NCI-H146 treated with DMSO at 0.1 percent for 48 hours (cell line): ENCODE measurements at regions not wholly inside any gene's neighbourhood (a gene's known extent, or its start where the extent isn't known, plus 50 kb on each side); places are given as distances from the start of the nearest gene placed in this dataset.
"Not testable (repeated sequence)": the region's sequence is repeated elsewhere in the genome, so short reads cannot be mapped to it uniquely, and the experiment has no call there.

Experiments used
- DNase-seq: peaks from one replicate; lab custom pipeline; 2025; ENCODE audit not compliant: unreplicated experiment; lab: John Stamatoyannopoulos, UW

GRCh38 chr16:65618333-65618732 is 496.5 kb upstream of the CDH11 start:
- no peak for DNase-seq

- no peak for DNase-seq
Measured at GRCh38 chr16:65617421-65617820, 495.6 kb upstream of the CDH11 start.

- DNase-seq: no peak
Measured at GRCh38 chr16:65608455-65608854, 486.6 kb upstream of the CDH11 start.

GRCh38 chr16:65604771-65605170 is 482.9 kb upstream of the CDH11 start:
- DNase-seq: no peak

DNA sequence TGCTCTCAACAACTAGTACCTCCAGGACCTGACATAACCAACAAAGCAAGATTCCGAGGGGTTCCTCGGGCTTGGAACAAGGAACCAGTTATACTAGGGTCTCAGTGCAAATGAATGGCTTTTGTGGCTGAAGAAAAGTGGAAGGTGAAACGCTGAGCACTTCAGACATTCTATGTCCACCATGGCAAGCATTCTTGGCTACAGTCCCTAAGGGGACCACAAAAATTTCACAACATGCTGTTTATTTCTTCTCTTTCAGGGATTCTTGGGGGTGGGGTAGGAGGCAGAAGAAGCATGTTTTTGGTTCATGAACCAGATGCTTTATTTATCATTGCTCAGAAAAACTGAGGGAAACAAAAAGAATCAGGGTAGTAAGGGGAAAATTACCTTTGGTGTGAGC is 479.9 kb upstream of the CDH11 start:
- no peak for DNase-seq

GRCh38 chr16:65600629-65601028 is 478.8 kb upstream of the CDH11 start:
- DNase-seq: no peak

DNA sequence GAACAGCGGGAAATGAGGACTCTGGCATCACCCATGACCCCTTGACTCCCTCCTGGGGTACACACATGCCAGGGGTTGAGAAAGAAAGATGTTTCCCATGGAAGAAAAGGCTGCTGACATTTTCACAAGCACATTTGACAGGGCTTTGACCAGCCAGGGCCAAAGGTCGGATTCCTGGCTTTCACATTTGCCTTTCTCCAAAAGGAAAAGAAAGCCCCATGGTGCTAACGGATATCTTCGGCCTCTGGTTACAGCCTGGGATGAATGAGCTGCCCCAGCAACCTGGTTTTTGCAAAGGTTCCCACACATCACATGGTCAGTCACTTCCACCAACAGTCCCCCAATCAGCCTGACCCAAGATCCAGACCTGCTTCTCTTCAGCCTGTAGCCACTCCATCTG is 478.2 kb upstream of the CDH11 start:
- no peak for DNase-seq

DNA sequence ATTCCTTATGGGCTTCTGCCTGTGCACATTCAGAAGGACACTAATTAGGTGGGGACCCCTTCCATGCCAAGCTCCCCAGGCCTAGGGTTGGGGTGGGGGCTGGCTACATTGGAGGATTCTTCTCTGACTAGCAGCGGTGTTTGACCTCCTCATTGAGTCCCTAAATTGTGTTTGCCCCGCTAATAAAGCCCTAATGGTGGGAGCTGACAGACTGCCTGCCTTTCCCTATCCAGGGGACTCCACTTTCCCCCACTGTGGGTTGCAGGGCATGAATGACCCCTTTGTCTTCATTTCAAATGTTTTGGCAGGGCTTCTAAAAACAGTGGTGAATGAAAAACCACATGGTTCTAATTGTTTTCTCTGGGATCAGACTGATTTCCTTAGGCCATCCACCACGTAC is 476.8 kb upstream of the CDH11 start:
- DNase-seq: no peak

DNA sequence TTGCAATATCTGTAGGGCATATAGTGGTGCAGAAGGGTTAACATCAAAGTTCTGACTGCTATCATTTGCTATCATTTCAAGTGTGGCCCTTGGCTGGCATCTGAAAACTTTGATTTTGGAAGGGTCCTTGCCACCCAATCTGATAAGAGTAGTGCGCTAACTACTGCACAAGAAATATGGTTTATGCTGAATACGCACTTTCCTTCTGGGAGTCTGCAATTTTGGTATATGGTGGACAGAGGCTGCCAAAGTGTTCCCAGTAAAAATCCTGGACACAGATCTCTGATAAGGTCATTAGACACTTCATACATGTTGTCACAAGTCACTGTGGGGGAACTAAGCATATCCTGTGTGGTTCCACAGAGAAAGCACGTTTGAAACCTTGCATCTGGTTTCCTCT is 461.6 kb upstream of the CDH11 start:
- no peak for DNase-seq

DNA sequence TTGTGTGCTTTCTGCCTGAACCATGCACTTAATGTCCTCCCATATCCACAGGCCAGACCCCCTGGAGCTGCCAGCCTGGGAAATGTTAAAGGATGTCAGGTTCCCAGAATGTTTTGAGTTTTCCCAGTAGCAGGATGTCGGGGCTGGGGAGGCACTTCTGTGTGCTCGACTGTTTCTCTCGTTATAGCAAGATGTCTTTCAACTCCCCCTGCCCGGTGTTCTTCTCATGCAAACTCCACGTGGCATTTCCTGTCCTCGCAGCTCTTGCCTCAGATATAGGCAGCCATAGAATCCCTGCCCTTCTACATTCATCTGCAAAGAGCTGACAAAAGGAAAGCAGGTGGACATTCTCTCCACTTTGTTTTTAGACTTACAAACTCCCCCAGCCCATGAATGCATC is 457.2 kb upstream of the CDH11 start:
- DNase-seq: no peak

DNA sequence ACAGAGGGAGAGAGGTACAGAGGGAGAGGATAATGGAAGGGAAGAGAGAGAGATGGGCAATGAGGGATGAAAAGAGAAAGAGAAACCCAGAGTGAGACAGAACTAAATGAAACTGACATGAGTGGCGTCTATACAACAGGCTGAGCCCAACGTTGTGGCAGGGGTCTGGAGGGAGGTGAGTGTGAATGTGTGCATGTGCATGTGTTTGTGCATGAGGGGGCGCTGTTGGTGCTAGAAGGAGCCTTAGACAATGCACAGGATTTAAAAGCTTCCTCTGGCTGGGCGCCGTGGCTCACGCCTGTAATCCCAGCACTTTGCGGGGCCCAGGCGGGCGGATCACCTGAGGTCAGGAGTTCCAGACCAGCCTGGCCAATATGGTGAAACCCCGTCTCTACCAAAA is 454.8 kb upstream of the CDH11 start:
- no peak for DNase-seq

GRCh38 chr16:65576139-65576538 is 454.3 kb upstream of the CDH11 start:
- no peak for DNase-seq

DNA sequence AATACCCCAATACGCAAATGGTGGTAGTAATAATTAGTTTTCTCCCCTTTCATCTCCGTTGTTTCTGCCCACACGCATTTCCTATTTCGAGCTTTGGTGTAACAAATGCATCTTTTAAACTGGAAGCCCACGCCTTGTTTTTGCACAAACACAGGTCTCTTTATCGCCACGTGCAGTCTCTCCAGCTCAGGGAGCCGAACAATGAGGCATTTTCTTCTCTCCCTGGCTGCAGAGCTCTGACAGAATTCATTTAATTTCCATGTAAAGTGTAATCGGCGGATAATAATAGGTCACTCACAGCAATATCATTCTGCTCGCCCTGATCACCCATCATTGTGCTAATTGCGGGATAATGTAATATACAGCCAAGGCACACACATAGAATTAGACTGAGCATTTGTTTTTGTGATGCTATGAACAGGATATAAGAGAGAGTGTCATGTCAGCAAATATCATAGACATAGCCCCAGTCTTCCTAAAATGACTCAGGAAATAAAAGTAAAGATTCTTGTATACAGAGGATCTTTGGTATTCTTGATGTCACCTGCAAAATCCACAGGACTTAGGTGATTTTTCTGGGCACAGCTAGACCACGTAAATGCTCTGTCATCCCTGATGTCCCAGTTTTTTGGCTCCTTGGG is 452.6 kb upstream of the CDH11 start:
- no peak for DNase-seq

DNA sequence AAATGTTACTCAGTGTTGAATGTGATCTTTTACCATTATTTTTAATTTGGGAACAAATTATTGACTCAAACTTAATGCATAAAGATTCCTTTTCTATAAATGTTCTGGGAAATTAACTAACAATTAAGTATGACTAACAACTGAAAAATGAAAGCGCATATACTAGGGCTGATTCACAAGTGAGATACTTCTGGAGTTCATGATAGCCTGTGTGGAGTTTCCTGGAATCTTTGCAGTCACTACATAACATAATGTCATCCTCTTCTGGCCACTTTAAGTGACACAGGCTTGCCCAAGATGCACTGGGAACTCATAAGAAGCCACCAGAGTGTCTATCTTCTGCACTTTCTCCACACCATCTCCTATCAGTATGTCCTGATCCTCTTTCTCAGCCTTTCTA is 450.3 kb upstream of the CDH11 start:
- no peak for DNase-seq

DNA sequence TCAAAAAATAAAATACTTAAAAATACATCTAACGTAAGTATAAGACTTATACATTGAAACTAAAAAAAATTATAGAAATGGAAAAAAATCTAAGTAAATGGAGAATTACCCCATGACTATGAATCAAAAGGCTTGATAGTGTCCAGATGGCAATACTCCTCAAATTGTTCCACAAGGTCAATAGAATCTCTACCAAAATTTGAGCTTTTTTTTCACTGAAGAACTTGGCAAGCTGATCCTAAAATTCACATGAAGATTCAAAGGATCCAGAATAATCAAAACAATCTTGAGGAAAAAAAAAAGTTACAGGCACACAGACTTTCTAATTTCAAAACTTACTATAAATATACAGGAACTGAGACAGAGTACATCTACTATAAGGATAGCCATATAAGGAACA is 448.4 kb upstream of the CDH11 start:
- DNase-seq: no peak

- DNase-seq: no peak
Measured at GRCh38 chr16:65559846-65560245, 438.0 kb upstream of the CDH11 start.

DNA sequence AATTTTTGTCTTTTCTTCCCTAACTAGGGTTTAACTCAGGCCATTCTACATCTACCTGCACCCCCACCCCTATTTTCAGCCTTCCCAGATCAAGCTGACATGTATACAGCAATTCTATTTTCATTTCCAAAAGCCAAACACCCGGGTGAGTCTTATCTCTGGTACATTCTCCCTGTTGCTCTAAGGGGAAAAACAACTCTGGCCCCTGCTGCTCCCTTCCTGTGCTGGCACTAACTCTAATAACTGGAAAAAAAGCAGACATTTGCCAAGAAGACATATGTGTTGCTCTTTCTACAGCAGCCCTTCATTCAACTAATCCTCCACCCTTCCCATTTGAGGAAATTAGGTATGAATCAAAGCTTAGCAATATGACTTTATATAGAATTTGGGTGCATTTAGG is 427.8 kb upstream of the CDH11 start:
- not testable (repeated sequence) for DNase-seq

GRCh38 chr16:65548470-65548869 is 426.6 kb upstream of the CDH11 start:
- DNase-seq: no peak

- DNase-seq: no peak
Measured at GRCh38 chr16:65547772-65548446, 426.0 kb upstream of the CDH11 start.

GRCh38 chr16:65546353-65546791 is 424.5 kb upstream of the CDH11 start:
- DNase-seq: no peak

GRCh38 chr16:65545413-65545956 is 423.6 kb upstream of the CDH11 start:
- DNase-seq: no peak
